Thyroid gland (tissue), 4 donors: ENCODE measurements at regions not wholly inside any gene's neighbourhood (a gene's known extent, or its start where the extent isn't known, plus 50 kb on each side); places are given as distances from the start of the nearest gene placed in this dataset.
"Not testable (repeated sequence)": the region's sequence is repeated elsewhere in the genome, so short reads cannot be mapped to it uniquely, and the experiment has no call there.

ENCODE experiments used
- DNase-seq, 2 donors: peaks; one replicate each; pipeline ENCODE4 v3.0.0-alpha.2; 2019
- H3K27ac ChIP-seq, 3 donors: fragments of 200-600 bp; sonication (generic); 1 replicate in 2 of 3; 2 replicates in 1 of 3; pipeline ENCODE4 v1.5.1; 2016 to 2019; ENCODE audit warnings: mild to moderate bottlenecking in 1 of 3, moderate library complexity in 1 of 3
- H3K27me3 ChIP-seq: fragments of 200-600 bp; sonication (generic); one replicate; pipeline ENCODE4 v1.5.1; 2019
- H3K36me3 ChIP-seq, 2 donors: fragments of 200-600 bp; sonication (generic); one replicate each; pipeline ENCODE4 v1.5.1; 2016 to 2019
- H3K4me1 ChIP-seq, 2 donors: fragments of 200-600 bp; sonication (generic); one replicate each; pipeline ENCODE4 v1.5.1; 2017 to 2019
- H3K4me3 ChIP-seq, 3 donors: fragments of 200-600 bp; sonication (generic); replicated peaks in 1 of 3; 1 replicate in 2 of 3; 2 replicates in 1 of 3; pipeline ENCODE4 v1.5.1; 2016; ENCODE audit warnings: mild to moderate bottlenecking in 1 of 3
- H3K9me3 ChIP-seq: fragments of 200-600 bp; sonication (generic); one replicate; pipeline ENCODE4 v1.5.1; 2017
- POLR2A ChIP-seq, 2 donors: fragments of 450-650 bp; IDR thresholded peaks; one replicate each; pipeline ENCODE4 v1.6.1; 2017; ENCODE audit warnings: antibody characterized with exemption in 2 of 2, mild to moderate bottlenecking in 2 of 2, moderate library complexity in 1 of 2
- WGBS, 2 donors: methylation state at CpG; one replicate each; pipeline ENCODE4 v1.1.5; 2017; 5-methylcytosine and 5-hydroxymethylcytosine counted together
- intact Hi-C: fragments of 100-400 bp; cut with DNase I; formaldehyde crosslinking; loops from one replicate; pipeline ENCODE4 v1.15.1; 2023
- TF ChIP-seq, protein P1 (sequence below), 6 experiments: fragments of 200-600 bp in 3 of 6; fragments of 450-650 bp in 3 of 6; sonication (generic) in 3 of 6; IDR thresholded peaks; one replicate each; pipeline ENCODE4 v1.5.1; 2016 to 2019; ENCODE audit warnings: antibody characterized with exemption in 6 of 6, mild to moderate bottlenecking in 2 of 6, inconsistent platforms in 1 of 6, moderate library complexity in 1 of 6

DNA sequence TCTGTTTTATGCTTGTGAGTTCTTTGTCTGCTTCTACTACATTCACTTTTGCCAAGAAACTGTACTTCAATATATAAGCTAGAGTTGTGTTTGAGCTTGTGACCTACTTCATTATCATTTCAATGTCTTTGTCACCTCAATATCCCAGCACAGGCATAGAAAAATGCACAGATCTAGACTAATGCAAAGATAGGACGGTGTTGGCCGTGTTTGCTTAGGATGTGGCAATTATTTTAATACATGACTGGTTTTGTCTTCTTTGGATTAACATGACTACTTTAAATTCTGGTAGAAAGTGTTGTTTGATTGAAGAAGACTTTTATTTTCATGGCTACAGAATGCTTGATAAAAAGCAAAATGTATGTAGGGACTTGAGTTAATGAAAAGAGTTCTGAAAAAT lies 1075.0 kb upstream of the GJE1 start:
- Histone ChIP-seq H3K36me3 (no peaks in the 10 kb centered on the region), H3K9me3 (no peaks in the 10 kb centered on the region), H3K27me3 (no peaks in the 10 kb centered on the region), H3K4me1 (no peaks in the 10 kb centered on the region), H3K27ac (no peak overlapping the region), H3K4me3 (no peak overlapping the region)
- no peak for TF ChIP-seq POLR2A (IDR thresholded peaks at IDR 0.05)
- TF ChIP-seq, protein P1, sequence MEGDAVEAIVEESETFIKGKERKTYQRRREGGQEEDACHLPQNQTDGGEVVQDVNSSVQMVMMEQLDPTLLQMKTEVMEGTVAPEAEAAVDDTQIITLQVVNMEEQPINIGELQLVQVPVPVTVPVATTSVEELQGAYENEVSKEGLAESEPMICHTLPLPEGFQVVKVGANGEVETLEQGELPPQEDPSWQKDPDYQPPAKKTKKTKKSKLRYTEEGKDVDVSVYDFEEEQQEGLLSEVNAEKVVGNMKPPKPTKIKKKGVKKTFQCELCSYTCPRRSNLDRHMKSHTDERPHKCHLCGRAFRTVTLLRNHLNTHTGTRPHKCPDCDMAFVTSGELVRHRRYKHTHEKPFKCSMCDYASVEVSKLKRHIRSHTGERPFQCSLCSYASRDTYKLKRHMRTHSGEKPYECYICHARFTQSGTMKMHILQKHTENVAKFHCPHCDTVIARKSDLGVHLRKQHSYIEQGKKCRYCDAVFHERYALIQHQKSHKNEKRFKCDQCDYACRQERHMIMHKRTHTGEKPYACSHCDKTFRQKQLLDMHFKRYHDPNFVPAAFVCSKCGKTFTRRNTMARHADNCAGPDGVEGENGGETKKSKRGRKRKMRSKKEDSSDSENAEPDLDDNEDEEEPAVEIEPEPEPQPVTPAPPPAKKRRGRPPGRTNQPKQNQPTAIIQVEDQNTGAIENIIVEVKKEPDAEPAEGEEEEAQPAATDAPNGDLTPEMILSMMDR (IDR thresholded peaks at IDR 0.05): no peak
- intact Hi-C loops: no loop called here
- 96 to 97% methylated on average over 2 of the region's 2 CpGs for WGBS, 2 donors
- DNase-seq: no peak

DNA sequence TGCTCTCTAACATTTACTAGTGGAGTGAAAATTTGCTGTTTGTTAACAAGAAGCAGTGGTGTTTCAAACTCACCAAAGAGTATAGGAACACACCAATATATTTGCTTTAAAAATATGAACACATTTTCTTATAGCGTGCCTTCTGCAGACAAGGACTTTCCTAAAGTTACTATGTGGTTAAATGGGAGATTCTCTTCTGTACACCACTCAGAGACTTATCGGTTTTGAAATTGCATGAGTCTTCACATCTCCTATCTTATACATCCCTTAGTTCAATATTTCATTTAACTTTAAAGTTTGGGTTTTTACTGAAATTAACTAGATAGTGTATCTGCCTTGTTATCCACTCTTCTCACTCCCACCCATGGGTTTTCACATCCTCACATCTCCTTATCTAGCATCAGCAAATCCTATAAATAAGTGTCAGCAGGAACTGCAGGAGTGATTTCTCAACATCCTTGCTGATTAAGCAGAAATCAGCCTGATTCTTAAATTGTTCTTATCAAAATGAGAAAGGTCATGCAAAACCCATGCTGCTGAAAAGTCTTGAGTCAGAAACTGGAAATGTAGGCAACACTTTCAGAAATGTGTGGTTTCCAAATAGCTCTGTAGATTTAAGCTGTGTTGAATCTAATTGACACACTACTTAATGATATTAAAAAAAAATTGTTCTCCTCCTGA lies 1075.6 kb upstream of the GJE1 start:
- Histone ChIP-seq H3K36me3 (no peaks in the 10 kb centered on the region), H3K27me3 (no peaks in the 10 kb centered on the region), H3K4me1 (no peaks in the 10 kb centered on the region), H3K4me3 (no peak overlapping the region), H3K27ac (no peak overlapping the region), H3K9me3 (no peaks in the 10 kb centered on the region)
- intact Hi-C loops: no loop called here
- no peak for DNase-seq
- TF ChIP-seq POLR2A (IDR thresholded peaks at IDR 0.05): no peak
- TF ChIP-seq, protein P1 (IDR thresholded peaks at IDR 0.05): no peak
- 81 to 85% methylated on average over 2 of the region's 2 CpGs for WGBS, 2 donors

DNA sequence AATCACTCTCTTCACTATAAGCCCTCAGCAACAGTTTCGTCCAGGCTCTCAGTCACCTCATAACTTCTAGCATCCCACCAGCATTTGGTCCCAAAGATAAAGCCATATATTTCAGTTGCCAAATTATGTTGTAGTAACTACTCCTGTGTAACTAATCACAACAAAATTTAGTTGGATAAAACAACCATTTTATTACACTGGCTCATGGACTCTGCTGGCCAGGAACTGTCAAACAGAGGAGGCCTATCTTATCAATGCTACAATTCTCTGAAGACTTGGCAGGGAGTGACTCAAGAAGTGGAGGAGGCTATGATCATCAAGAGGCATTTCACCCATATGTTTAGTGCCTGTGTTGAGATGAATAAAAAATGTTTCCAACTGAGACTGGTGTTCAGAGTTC lies 1082.3 kb upstream of the GJE1 start:
- Histone ChIP-seq H3K27me3 (no peaks in the 10 kb centered on the region), H3K4me3 (no peak overlapping the region), H3K4me1 (no peaks in the 10 kb centered on the region), H3K27ac (no peak overlapping the region), H3K9me3 (no peaks in the 10 kb centered on the region), H3K36me3 (no peaks in the 10 kb centered on the region)
- DNase-seq: no peak
- intact Hi-C loops: no loop called here
- WGBS, 2 donors: 83 to 94% methylated on average over 1 of the region's 1 CpG
- TF ChIP-seq, protein P1 (IDR thresholded peaks at IDR 0.05): no peak
- TF ChIP-seq POLR2A (IDR thresholded peaks at IDR 0.05): no peak

DNA sequence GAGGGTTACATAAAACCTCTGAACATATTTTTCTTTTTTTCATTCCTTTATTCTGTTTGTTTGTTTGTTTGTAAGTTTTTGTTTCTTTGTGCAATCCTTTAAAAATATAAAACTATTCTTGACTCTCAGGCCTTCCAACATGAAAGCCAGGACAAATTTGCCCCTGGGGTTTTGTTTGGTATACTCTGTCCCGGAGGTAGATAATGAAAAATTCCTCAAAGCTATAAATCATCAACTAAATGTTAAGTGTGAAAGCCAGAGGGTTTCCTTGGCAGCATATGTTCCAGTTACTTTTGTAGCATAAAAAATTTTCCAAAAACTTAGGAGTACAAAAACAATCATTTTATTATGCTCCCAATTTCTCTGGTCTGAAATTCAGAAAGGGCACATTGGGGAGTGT lies 1084.3 kb upstream of the GJE1 start:
- Histone ChIP-seq H3K27me3 (no peaks in the 10 kb centered on the region), H3K36me3 (no peaks in the 10 kb centered on the region), H3K27ac (no peak overlapping the region), H3K9me3 (no peaks in the 10 kb centered on the region), H3K4me3 (no peak overlapping the region), H3K4me1 (no peaks in the 10 kb centered on the region)
- WGBS, 2 donors: 57 to 75% methylated on average over 1 of the region's 1 CpG
- no peak for TF ChIP-seq POLR2A (IDR thresholded peaks at IDR 0.05)
- TF ChIP-seq, protein P1 (IDR thresholded peaks at IDR 0.05): no peak
- intact Hi-C loops: no loop called here
- DNase-seq: no peak

DNA sequence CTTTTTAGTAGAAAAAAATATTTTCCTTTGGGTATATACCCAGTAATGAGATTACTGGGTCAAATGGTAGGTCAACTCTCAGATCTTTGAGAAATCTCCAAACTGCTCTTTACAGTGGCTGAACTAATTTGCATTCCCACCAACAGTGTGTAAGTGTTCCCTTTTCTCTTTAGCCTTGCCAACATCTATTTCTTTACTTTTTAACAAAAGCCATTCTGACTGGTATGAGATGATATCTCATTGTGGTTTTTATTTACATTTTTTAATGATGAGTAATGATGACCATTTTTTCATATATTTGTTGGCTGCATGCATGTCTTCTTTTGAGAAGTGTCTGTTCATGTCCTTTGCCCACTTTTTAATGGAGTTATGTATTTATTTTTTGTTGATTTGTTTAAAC lies 1086.2 kb upstream of the GJE1 start:
- DNase-seq, H3K9me3 ChIP-seq, H3K27ac ChIP-seq, intact Hi-C loops, H3K27me3 ChIP-seq, H3K4me3 ChIP-seq, H3K36me3 ChIP-seq, H3K4me1 ChIP-seq: not testable (repeated sequence)
